Eye (tissue), 1 donor: ENCODE measurements at regions not wholly inside any gene's neighbourhood (a gene's known extent, or its start where the extent isn't known, plus 50 kb on each side); places are given as distances from the start of the nearest gene placed in this dataset.

Experiments used
- DNase-seq: peaks from one replicate; pipeline ENCODE4 v3.0.0-alpha.2; 2015

- DNase-seq, result peak; percentile 68
Measured at GRCh38 chr15:25501828-25502446, 63.1 kb upstream of the UBE3A start.

GRCh38 chr15:25498835-25499234 is 60.0 kb upstream of the UBE3A start:
- DNase-seq, result no peak

- no peak for DNase-seq
Measured at GRCh38 chr15:25497934-25498333, 59.1 kb upstream of the UBE3A start.

GRCh38 chr15:25493823-25494526 is 55.2 kb upstream of the UBE3A start:
- no peak for DNase-seq

- no peak for DNase-seq
Measured at GRCh38 chr15:25492315-25492714, 53.5 kb upstream of the UBE3A start.
